H1 (cell line): ENCODE measurements at regions not wholly inside any gene's neighbourhood (a gene's known extent, or its start where the extent isn't known, plus 50 kb on each side); places are given as distances from the start of the nearest gene placed in this dataset.

ENCODE experiments used
- CTCF ChIA-PET: fragments of 300-600 bp; sonication (Branson Sonifier 250); formaldehyde crosslinking; loops from one replicate; lab custom pipeline; 2021; ENCODE audit not compliant: partially characterized antibody; lab: Charles Lee
- POLR2A ChIA-PET: fragments of 300-600 bp; sonication (Branson Sonifier 250); formaldehyde crosslinking; loops from one replicate; lab custom pipeline; 2021; ENCODE audit warnings: inconsistent platforms; ENCODE audit not compliant: partially characterized antibody; lab: Charles Lee
- DNase-seq, 2 experiments: peaks; one replicate each; pipeline versions ENCODE4 v3.0.0 to v3.0.0-alpha.2; 2010 to 2022; ENCODE audit warnings: low spot score in 2 of 2, low read depth in 1 of 2, mixed read lengths in 1 of 2
- FAIRE-seq: peaks from 2 replicates; lab custom pipeline; 2011; peaks lifted over from hg19 to GRCh38; lab: Jason Lieb, UNC
- H2AFZ ChIP-seq: 2 replicates; pipeline ENCODE4 v1.8.1; 2012; ENCODE audit warnings: low read length, inconsistent platforms
- H2AK5ac ChIP-seq: 2 replicates; pipeline ENCODE4 v1.6.1; 2013; ENCODE audit warnings: low read depth, low read length
- H2BK120ac ChIP-seq: replicated peaks from 2 replicates; pipeline ENCODE3; 2013; ENCODE audit warnings: low read depth, low read length, inconsistent platforms
- H2BK12ac ChIP-seq: 2 replicates; pipeline ENCODE4 v1.6.1; 2013; ENCODE audit warnings: low read depth, low read length
- H2BK15ac ChIP-seq: 2 replicates; pipeline ENCODE4 v1.6.1; 2013; ENCODE audit warnings: low read length
- H2BK20ac ChIP-seq: 2 replicates; pipeline ENCODE4 v1.6.1; 2013; ENCODE audit warnings: low read length
- H2BK5ac ChIP-seq: 2 replicates; pipeline ENCODE4 v1.6.1; 2013; ENCODE audit warnings: low read depth, low read length
- H3K14ac ChIP-seq: 2 replicates; pipeline ENCODE4 v1.6.1; 2013; ENCODE audit warnings: inconsistent platforms; ENCODE audit not compliant: insufficient read length
- H3K18ac ChIP-seq: 2 replicates; pipeline ENCODE4 v1.6.1; 2013; ENCODE audit warnings: low read length; ENCODE audit errors: extremely low read depth
- H3K23ac ChIP-seq: 2 replicates; pipeline ENCODE4 v1.6.1; 2013; ENCODE audit warnings: inconsistent platforms; ENCODE audit not compliant: insufficient read length
- H3K23me2 ChIP-seq: 2 replicates; pipeline ENCODE4 v1.6.1; 2013; ENCODE audit warnings: low read depth, low read length
- H3K27ac ChIP-seq: 2 replicates; pipeline ENCODE4 v1.6.1; 2011; ENCODE audit warnings: low read depth, low read length, inconsistent platforms
- H3K27me3 ChIP-seq, 4 experiments: replicated peaks in 1 of 4; 1 replicate in 1 of 4; 2 replicates in 3 of 4; pipeline versions ENCODE4 v1.6.1 to v1.8.1; 2011 to 2013; ENCODE audit warnings: low read length in 3 of 4, mild to moderate bottlenecking in 3 of 4, inconsistent platforms in 2 of 4, mixed read lengths in 2 of 4, moderate library complexity in 1 of 4; ENCODE audit not compliant: control insufficient read depth in 3 of 4, insufficient read depth in 3 of 4; ENCODE audit errors: extremely low read depth in 1 of 4
- H3K36me3 ChIP-seq, 4 experiments: 2 replicates each; pipeline versions ENCODE4 v1.6.1 to v1.8.1; 2011 to 2013; ENCODE audit warnings: mild to moderate bottlenecking in 4 of 4, low read length in 3 of 4, moderate library complexity in 2 of 4, control low read depth in 1 of 4, inconsistent platforms in 1 of 4; ENCODE audit not compliant: insufficient read depth in 4 of 4, control insufficient read depth in 2 of 4
- H3K4ac ChIP-seq: replicated peaks from 2 replicates; pipeline ENCODE3; 2013; ENCODE audit warnings: low read length, low read depth, mixed read lengths, inconsistent platforms; ENCODE audit not compliant: insufficient read length
- H3K4me1 ChIP-seq, 4 experiments: replicated peaks in 1 of 4; 1 replicate in 1 of 4; 2 replicates in 3 of 4; pipeline versions ENCODE4 v1.6.1 to v1.8.1; 2011 to 2013; ENCODE audit warnings: low read length in 3 of 4, inconsistent platforms in 2 of 4, mixed read lengths in 1 of 4; ENCODE audit not compliant: insufficient read depth in 4 of 4, control insufficient read depth in 3 of 4
- H3K4me2 ChIP-seq, 2 experiments: 2 replicates each; pipeline versions ENCODE4 v1.6.1 to v1.8.1; 2011 to 2013; ENCODE audit warnings: low read depth in 2 of 2, low read length in 2 of 2, control low read depth in 1 of 2, inconsistent platforms in 1 of 2, mild to moderate bottlenecking in 1 of 2; ENCODE audit not compliant: insufficient read depth in 1 of 2
- H3K4me3 ChIP-seq, 4 experiments: fragments of 200-600, 300-600 bp in 1 of 4; sonication (generic), shearing (Covaris generic), sonication (Bioruptor Twin) in 1 of 4; 2 replicates each; pipeline versions ENCODE4 v1.5.1 to v1.8.1; 2011 to 2016; ENCODE audit warnings: low read length in 4 of 4, low read depth in 3 of 4, control low read depth in 2 of 4, inconsistent platforms in 2 of 4, mild to moderate bottlenecking in 2 of 4, mixed read lengths in 1 of 4, moderate library complexity in 1 of 4; ENCODE audit not compliant: insufficient read depth in 2 of 4; ENCODE audit errors: extremely low read depth in 1 of 4
- H3K56ac ChIP-seq: replicated peaks from 2 replicates; pipeline ENCODE3; 2013; ENCODE audit warnings: low read depth, mild to moderate bottlenecking, mixed read lengths, low read length, inconsistent platforms; ENCODE audit not compliant: insufficient read length
- H3K79me1 ChIP-seq: 2 replicates; pipeline ENCODE4 v1.6.1; 2013; ENCODE audit warnings: low read depth, low read length, control low read depth
- H3K79me2 ChIP-seq, 2 experiments: 2 replicates each; pipeline versions ENCODE4 v1.6.1 to v1.8.1; 2012 to 2013; ENCODE audit warnings: low read length in 2 of 2, mild to moderate bottlenecking in 2 of 2, inconsistent platforms in 1 of 2; ENCODE audit not compliant: insufficient read depth in 2 of 2, control insufficient read depth in 1 of 2
- H3K9ac ChIP-seq, 4 experiments: replicated peaks in 1 of 4; 1 replicate in 1 of 4; 2 replicates in 3 of 4; pipeline versions ENCODE4 v1.6.1 to v1.8.1; 2011 to 2013; ENCODE audit warnings: low read depth in 3 of 4, low read length in 3 of 4, control low read depth in 2 of 4, mild to moderate bottlenecking in 2 of 4, moderate library complexity in 2 of 4, inconsistent platforms in 1 of 4; ENCODE audit errors: extremely low read depth in 1 of 4
- H3K9me3 ChIP-seq, 2 experiments: 2 replicates each; pipeline versions ENCODE4 v1.6.1 to v1.8.1; 2012 to 2013; ENCODE audit warnings: mild to moderate bottlenecking in 2 of 2, moderate library complexity in 2 of 2, control low read depth in 1 of 2, inconsistent platforms in 1 of 2, low read depth in 1 of 2, low read length in 1 of 2, mixed read lengths in 1 of 2; ENCODE audit not compliant: insufficient read depth in 2 of 2
- H4K20me1 ChIP-seq, 2 experiments: replicated peaks in 1 of 2; 2 replicates each; pipeline versions ENCODE3 to v1.8.1; 2011 to 2013; ENCODE audit warnings: inconsistent platforms in 2 of 2, low read length in 2 of 2, mild to moderate bottlenecking in 1 of 2; ENCODE audit not compliant: insufficient read depth in 2 of 2, control insufficient read depth in 1 of 2
- H4K5ac ChIP-seq: 2 replicates; pipeline ENCODE4 v1.6.1; 2013; ENCODE audit warnings: low read length, low read depth, mixed read lengths, inconsistent platforms; ENCODE audit not compliant: insufficient read length
- H4K8ac ChIP-seq: 2 replicates; pipeline ENCODE4 v1.8.0; 2013; ENCODE audit warnings: mild to moderate bottlenecking, moderate library complexity, low read length, inconsistent platforms; ENCODE audit not compliant: insufficient read depth; ENCODE audit errors: extremely low read depth
- H4K91ac ChIP-seq: replicated peaks from 2 replicates; pipeline ENCODE3; 2013; ENCODE audit warnings: low read length, mixed read lengths, inconsistent platforms; ENCODE audit not compliant: insufficient read length
- JUND ChIP-seq: IDR thresholded peaks from 2 replicates; pipeline ENCODE4 v1.6.1; 2011; ENCODE audit warnings: mild to moderate bottlenecking, improper control_type of control experiment, low read length
- RXRA ChIP-seq: IDR thresholded peaks from 2 replicates; pipeline ENCODE4 v1.6.1; 2011; ENCODE audit warnings: low read depth, mild to moderate bottlenecking, low read length, moderate library complexity; ENCODE audit not compliant: insufficient read depth
- SUZ12 ChIP-seq: fragments of 200-600 bp; sonication (generic); IDR thresholded peaks from 2 replicates; pipeline ENCODE4 v1.6.1; 2012; ENCODE audit warnings: mild to moderate bottlenecking, inconsistent platforms, low read length, moderate library complexity, mixed read lengths
- WGBS, 2 experiments: shearing (Covaris generic) in 1 of 2; methylation state at CpG; one replicate each; pipeline versions ENCODE4 v1.1.6 to v1.1.7; 2013 to 2015; ENCODE audit warnings: low lambda C conversion rate in 2 of 2, mixed read lengths in 2 of 2, inconsistent platforms in 1 of 2, low coverage in 1 of 2, missing lambda C conversion rate in 1 of 2; ENCODE audit not compliant: insufficient replicate concordance in 2 of 2, insufficient coverage in 1 of 2, insufficient read length in 1 of 2; ENCODE audit errors: extremely low coverage in 1 of 2, missing lambda C conversion rate in 1 of 2; 5-methylcytosine and 5-hydroxymethylcytosine counted together

DNA sequence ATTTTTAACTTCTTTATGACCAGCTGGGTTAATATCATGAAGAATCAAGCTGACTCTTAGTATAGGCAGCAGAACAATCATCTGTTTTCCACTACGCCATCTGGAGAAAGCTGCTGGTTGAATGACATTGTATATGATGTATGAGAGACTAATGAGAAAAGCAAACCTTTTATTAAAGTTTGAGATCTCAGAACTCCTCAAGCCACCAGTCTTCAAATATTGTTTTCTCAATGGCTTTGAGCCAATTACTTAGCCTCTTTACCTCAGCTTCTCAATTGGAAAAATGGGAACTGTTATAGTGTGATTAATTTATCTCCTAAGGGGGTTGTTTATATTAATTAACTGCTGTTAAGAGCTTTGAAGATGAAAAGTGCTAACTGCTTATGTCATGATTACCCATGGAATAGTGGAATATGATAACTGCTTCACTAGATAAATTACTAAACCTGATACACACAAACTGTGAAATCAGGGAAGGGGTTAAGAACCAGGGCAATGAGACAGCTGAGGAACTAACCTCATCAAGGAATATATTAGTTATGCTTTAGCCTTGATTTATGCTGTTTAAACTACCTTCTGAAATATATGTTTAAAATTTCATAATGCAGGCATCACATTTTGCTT is 330.1 kb downstream of the SOX2 start:
- Histone ChIP-seq H2BK120ac (no peak overlapping the region), H3K4me2 (no peak overlapping the region), H3K9ac (no peak overlapping the region), H3K27me3 (no peaks in the 10 kb centered on the region), H4K20me1 (no peaks in the 10 kb centered on the region), H3K4me3 (no peak overlapping the region), H3K36me3 (no peaks in the 10 kb centered on the region), H3K79me2 (no peaks in the 10 kb centered on the region), H3K18ac (no peak overlapping the region), H2AFZ (no peak overlapping the region), H2BK5ac (no peak overlapping the region), H2BK15ac (no peak overlapping the region), H2AK5ac (no peak overlapping the region), H3K4ac (no peak overlapping the region), H3K23me2 (no peaks in the 10 kb centered on the region; the same call in 1 of the 2 replicates), H3K14ac (no peak overlapping the region), H3K23ac (no peak overlapping the region), H4K91ac (no peak overlapping the region), H3K56ac (no peak overlapping the region), H4K5ac (no peak overlapping the region), H2BK20ac (no peak overlapping the region), H2BK12ac (no peak overlapping the region), H4K8ac (no peak overlapping the region), H3K79me1 (no peaks in the 10 kb centered on the region), H3K9me3 (no peaks in the 10 kb centered on the region), H3K4me1 (no peaks in the 10 kb centered on the region), H3K27ac (no peak overlapping the region)
- WGBS, 2 experiments = 91% methylated on average over 1 of the region's 1 CpG; no CpG with 5 or more reads in 1 of the 2 experiments
- FAIRE-seq (no peak), DNase-seq (no peak)
- ChIA-PET POLR2A (interaction anchor here (1.0 kb wide), 1 partner anchor 9 kb away, joined by 3 read pairs; no protein-coding TSS in a partner anchor), CTCF (interaction anchor here (0.9 to 1.3 kb wide), 2 partner anchors 8 to 10 kb away, joined by 4 read pairs; no protein-coding TSS in a partner anchor)
- TF ChIP-seq SUZ12 (no peak), JUND (no peak), RXRA (no peak)
